HG03378 (cell line): ENCODE measurements at regions not wholly inside any gene's neighbourhood (a gene's known extent, or its start where the extent isn't known, plus 50 kb on each side); places are given as distances from the start of the nearest gene placed in this dataset.
"Not testable (repeated sequence)": the region's sequence is repeated elsewhere in the genome, so short reads cannot be mapped to it uniquely, and the experiment has no call there.

Experiments used
- ATAC-seq: cut with Tn5 transposase; IDR thresholded peaks from one replicate; pipeline ENCODE4 v1.9.1; 2021; ENCODE audit warnings: mild to moderate bottlenecking, moderate library complexity; ENCODE audit not compliant: unreplicated experiment

DNA sequence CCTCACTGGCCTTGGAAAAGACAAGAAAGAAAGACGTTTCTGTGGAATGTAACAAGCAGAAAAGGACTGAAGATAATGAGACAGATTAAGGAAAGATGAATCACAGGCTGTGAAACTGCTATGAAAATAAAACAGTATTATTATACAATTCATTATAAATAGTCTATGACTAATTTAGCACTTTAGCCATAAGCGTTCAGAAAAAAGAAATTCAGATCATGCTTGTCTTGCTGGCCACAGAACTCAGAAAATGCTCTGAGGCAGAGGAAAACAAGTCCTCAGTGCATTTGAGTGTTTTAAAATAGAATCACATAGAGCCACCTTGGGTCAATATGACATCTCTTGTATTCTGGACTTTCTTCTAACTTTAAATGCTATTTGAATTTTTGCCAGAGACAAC, 65.9 kb upstream of the NBPF26 start:
- not testable (repeated sequence) for ATAC-seq

DNA sequence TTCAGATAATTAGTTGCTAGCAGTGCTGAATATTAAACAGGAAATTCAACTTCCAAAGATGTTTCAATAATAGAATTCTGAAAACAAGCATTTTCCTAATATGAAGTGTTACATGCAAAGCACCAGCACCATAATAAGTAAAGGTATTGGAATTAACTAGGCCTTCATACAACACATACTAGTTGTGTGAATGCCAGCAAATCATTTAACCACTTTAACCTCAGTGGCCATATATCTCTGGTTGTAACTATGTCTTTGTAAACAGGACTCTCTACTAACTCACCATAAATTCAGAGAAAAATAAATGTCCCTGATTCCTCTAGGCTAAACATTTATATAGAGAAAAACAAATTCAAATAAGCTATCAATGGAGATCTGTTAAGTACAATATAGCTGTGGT, 65.1 kb upstream of the NBPF26 start:
- ATAC-seq: not testable (repeated sequence)

DNA sequence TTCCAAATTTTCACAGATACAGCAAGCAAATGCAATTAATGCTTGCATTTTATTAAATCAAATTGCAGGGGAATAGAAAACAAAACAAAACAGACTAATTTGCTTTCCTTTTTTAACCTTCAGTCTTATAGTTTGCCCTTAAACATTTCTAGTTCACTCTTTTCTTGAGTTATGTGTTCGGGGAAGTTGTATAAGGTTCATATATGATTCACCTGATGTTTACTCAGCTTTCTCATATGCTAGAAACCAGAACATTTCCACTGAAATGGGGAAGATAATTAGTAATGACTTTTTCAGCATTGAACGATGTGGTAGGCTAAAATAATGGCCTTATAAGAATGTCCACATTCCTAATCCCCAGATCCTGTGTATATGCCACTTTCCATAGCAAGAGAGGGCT, 64.6 kb upstream of the NBPF26 start:
- not testable (repeated sequence) for ATAC-seq

DNA sequence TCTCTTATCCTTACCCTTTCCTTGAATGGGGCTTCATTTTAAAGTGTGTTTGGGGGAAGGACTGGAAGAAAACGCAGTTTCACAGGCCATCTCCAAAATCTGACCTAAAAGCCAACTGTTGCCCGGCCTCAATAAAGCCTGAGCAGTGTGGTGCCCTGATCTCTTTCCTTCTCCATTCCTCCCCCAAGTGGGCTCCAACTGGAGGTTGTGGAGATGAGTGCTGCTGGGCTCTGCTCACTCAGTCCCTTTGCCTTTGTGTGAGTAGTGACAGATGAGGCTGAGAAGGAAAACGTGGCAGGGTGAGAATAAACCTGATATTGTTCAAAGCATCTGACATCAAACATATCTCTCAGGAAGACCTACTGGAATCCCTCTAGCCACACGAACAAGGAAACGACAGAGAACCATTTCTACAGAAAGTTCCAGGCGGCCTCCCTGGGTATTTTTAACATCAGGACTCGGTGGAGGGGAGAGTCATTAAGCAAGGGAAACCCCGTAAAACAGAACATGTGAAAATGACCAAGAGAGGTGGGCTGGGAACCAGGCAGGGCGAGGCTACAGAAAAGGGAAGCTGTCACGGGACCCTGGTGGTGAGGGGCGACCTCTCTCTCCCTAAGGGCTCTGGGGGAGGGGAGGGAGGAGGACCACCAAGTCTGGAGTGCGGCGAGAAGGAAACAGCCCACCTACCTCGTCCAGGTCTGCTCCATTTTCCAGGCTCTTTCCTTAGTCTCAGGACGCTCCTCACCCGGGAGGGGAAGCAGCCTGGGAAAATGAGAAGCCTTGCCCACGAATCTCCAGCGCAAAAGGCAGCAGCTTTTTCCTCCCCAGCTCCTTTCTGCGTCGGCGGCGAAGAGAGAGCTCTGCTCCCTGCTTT, 59.1 kb upstream of the NBPF26 start:
- ATAC-seq: not testable (repeated sequence)

DNA sequence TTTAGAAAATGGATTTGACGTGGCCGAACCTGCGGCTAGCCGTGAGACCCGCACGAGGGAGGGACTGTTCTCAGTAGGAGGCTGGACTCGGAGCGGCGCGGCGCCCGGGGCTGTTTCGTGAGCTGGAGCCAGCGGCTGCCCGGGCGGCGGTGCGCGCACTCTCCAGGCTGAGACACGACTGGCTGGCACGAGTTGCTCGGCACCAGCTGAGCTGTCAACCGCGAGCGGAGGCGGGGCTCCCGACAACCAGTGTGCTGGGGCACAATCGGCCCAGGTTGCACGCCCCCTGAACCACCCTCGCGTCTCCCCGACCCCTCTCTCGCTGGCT, 58.5 kb upstream of the NBPF26 start:
- ATAC-seq: not testable (repeated sequence)

DNA sequence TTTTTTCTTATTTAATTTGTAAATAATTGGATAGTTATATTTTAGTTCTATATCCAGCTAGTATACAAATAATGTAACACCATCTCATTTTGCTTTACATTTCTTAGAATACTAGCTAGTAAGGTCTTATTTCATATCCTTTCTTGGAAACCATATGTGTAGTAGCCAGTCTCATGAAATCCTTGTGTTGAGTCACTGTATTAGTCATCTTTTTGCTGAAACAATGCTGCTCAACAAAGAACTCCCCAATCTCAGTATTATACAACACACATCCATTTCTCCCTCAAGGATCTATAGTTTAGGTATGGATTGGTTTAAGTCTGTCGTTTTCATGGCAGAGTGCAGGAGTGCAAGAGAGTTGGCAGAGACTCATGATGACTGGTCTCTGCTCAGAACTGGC, 55.6 kb upstream of the NBPF26 start:
- not testable (repeated sequence) for ATAC-seq
